ENCODE measurements at regions not wholly inside any gene's neighbourhood (a gene's known extent, or its start where the extent isn't known, plus 50 kb on each side); places are given as distances from the start of the nearest gene placed in this dataset.

- POLR2A ChIA-PET, result no interaction called here
- Mint-ChIP-seq H3K4me1 (peaks cover 0 to 9% (median 7%) of the 10 kb centered on the region in 4 donors), H3K9me3 (peaks cover 0 to 18% (median 4%) of the 10 kb centered on the region in 9 donors)
Measured at GRCh38 chr15:66924889-66925288, 140.5 kb upstream of the SMAD3 start.

GRCh38 chr15:66925721-66926120 is 139.7 kb upstream of the SMAD3 start:
- ATAC-seq (no peak), DNase-seq (no peak)
- H3K4me1 Mint-ChIP-seq, result peaks cover 0 to 9% (median 7%) of the 10 kb centered on the region in 4 donors
- no peak overlapping the region for H3K4me3 Mint-ChIP-seq
- no peak overlapping the region for H3K27ac Mint-ChIP-seq
- H3K27me3 Mint-ChIP-seq, result peaks cover 7 to 30% (median 25%) of the 10 kb centered on the region in 5 donors
- H3K36me3 Mint-ChIP-seq, result peaks cover 0 to 9% (median 6%) of the 10 kb centered on the region in 3 donors
- peaks cover 0 to 18% (median 4%) of the 10 kb centered on the region in 9 donors for H3K9me3 Mint-ChIP-seq
- POLR2A ChIA-PET, result no interaction called here

More at GRCh38 chr15:66924889-66925288, 140.5 kb upstream of the SMAD3 start:
- H3K36me3 Mint-ChIP-seq, result peaks cover 0 to 9% (median 6%) of the 10 kb centered on the region in 3 donors
- no peak overlapping the region for H3K27ac Mint-ChIP-seq
- peaks cover 7 to 30% (median 26%) of the 10 kb centered on the region in 5 donors for H3K27me3 Mint-ChIP-seq
- DNase-seq (no peak), ATAC-seq (no peak)
- no peak overlapping the region for H3K4me3 Mint-ChIP-seq

DNA sequence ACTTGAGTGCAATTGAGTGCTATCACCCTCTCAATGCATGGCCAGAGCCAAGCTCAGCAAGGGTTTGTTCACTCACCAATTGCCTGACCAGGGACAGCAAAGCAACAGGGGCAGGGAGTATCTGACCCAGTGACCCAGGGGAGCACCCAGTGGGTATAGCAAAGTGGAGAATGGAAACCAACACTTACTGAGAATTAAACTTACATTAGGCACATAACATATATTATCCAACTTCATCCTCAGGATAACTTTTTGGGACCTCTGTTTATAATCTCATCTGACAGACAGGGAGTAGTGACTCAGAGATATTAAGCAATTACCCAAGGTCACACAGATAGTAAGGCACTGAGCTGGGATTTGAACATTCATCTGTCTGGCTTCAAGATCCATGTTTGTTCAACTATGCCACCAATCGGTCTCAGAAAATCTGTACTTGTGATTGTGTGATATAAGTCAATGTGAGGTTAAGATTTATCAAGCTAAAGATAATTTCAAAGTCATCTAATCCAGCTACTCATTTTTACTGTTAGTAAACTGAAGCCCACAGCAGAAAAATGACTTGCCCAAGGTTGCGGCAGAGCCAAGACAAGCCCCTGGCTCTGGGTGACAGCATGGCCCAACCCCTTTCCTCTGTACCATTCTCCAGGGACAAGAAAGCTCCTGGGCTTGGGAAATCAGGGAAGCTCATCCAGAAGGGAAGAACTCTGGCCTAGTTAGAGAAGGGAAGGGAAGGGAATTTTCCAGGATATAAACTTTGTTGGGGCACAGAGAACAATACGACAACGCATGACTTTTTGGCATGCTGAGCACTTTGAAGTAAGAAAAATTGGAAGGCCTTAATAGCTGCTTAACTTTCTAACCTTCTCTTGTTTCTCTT is 138.0 kb upstream of the SMAD3 start:
- no peak overlapping the region for H3K27ac Mint-ChIP-seq
- POLR2A ChIA-PET, result no interaction called here
- peaks cover 7 to 31% (median 20%) of the 10 kb centered on the region in 5 donors for H3K27me3 Mint-ChIP-seq
- peaks cover 0 to 6% (median 4%) of the 10 kb centered on the region in 4 donors for H3K4me1 Mint-ChIP-seq
- peaks cover 0 to 9% (median 6%) of the 10 kb centered on the region in 3 donors for H3K36me3 Mint-ChIP-seq
- DNase-seq, result no peak
- peaks cover 0 to 18% (median 4%) of the 10 kb centered on the region in 9 donors for H3K9me3 Mint-ChIP-seq
- no peak overlapping the region for H3K4me3 Mint-ChIP-seq
- ATAC-seq, result no peak

DNA sequence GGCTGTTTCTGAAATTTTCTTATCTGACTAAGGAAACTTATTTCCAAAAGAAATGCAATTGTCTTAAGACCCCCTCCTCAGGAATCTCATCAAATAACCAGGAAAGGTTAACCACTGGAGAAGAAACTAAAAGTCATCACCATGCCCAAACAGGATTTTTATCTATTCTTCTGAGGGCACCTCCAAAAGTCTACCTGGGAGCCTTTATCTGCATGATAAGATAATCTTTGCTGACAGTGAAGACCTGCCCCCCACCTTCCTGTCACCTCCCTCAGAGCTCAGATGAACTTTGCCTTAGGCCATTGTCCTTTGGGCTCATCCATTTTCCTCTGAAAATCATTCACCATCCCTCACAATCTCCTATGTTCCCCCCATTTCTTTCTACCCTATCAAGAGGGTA is 137.3 kb upstream of the SMAD3 start:
- Mint-ChIP-seq H3K36me3 (peaks cover 0 to 6% (median 6%) of the 10 kb centered on the region in 3 donors), H3K27ac (no peak overlapping the region), H3K27me3 (peaks cover 8 to 29% (median 16%) of the 10 kb centered on the region in 5 donors), H3K4me1 (peaks cover 0 to 4% (median 4%) of the 10 kb centered on the region in 4 donors), H3K9me3 (peaks cover 0 to 11% (median under 1%) of the 10 kb centered on the region in 9 donors), H3K4me3 (no peak overlapping the region)
- DNase-seq (no peak), ATAC-seq (no peak)
- POLR2A ChIA-PET, result no interaction called here

DNA sequence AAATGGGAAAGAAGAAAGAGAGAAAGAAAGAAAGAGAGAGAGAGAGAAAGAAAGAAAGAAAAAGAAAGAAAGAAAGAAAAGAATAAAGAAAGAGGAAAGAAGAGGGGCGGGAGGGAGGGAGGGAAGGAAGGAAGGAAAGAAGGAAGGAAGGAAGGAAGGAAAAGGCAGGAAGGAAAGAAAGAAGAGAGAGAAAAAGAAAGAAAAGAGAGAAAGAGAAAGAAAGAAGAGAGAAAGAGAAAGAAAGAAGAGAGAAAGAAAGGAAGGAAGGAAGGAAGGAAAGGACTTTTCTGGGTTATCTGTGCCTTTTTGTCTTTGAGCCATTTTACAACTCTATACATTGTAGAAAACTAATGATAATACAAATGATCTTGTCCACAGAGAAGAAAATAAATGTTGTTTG is 136.6 kb upstream of the SMAD3 start:
- ATAC-seq, result no peak
- Mint-ChIP-seq H3K9me3 (peaks cover 0 to 9% (median 5%) of the 10 kb centered on the region in 9 donors), H3K4me1 (no peaks in the 10 kb centered on the region), H3K27me3 (peaks cover 4 to 24% (median 11%) of the 10 kb centered on the region in 5 donors), H3K27ac (no peak overlapping the region), H3K36me3 (peaks cover 0 to 4% (median 0%) of the 10 kb centered on the region in 3 donors), H3K4me3 (no peak overlapping the region)
- POLR2A ChIA-PET, result no interaction called here
- DNase-seq, result no peak

- POLR2A ChIA-PET, result interaction anchor here (0.6 kb wide), 1 partner anchor 234 kb away, joined by 3 read pairs; no protein-coding TSS in a partner anchor
- Mint-ChIP-seq H3K4me1 (no peaks in the 10 kb centered on the region), H3K9me3 (peaks cover 0 to 16% (median 5%) of the 10 kb centered on the region in 9 donors), H3K27me3 (peaks cover 0 to 23% (median 11%) of the 10 kb centered on the region in 5 donors), H3K36me3 (peaks cover 0 to 3% (median 0%) of the 10 kb centered on the region in 3 donors), H3K27ac (no peak overlapping the region), H3K4me3 (no peak overlapping the region)
- no peak for DNase-seq
- ATAC-seq, result no peak
Measured at GRCh38 chr15:66929843-66930402, 135.5 kb upstream of the SMAD3 start.

GRCh38 chr15:66931768-66932633 is 133.4 kb upstream of the SMAD3 start:
- peaks cover 5 to 27% (median 13%) of the 10 kb centered on the region in 5 donors for H3K27me3 Mint-ChIP-seq
- POLR2A ChIA-PET, result no interaction called here
- DNase-seq, result no peak

DNA sequence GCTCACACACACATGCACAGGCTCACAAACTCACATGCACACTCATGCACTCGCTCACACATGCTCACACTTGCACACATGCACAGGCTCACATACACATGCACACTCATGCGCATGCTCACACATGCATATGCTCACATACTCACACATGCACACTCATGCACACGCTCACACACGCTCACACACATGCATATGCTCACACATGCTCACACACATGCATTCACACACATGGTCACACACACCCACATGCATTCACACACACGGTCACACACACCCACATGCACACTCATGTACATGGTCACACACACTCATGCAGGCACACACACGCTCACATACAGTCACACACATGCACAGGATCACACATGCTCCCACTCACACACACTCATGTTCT is 132.8 kb upstream of the SMAD3 start:
- POLR2A ChIA-PET, result no interaction called here
- peaks cover 0 to 9% (median 5%) of the 10 kb centered on the region in 3 donors for H3K36me3 Mint-ChIP-seq

More at GRCh38 chr15:66931768-66932633, 133.4 kb upstream of the SMAD3 start:
- H3K36me3 Mint-ChIP-seq, result peaks cover 0 to 9% (median 3%) of the 10 kb centered on the region in 3 donors
- peaks cover 0 to 4% (median 0%) of the 10 kb centered on the region in 4 donors for H3K4me1 Mint-ChIP-seq
- no peak overlapping the region for H3K27ac Mint-ChIP-seq
- peaks cover 0 to 31% (median 10%) of the 10 kb centered on the region in 9 donors for H3K9me3 Mint-ChIP-seq
- ATAC-seq, result no peak
- H3K4me3 Mint-ChIP-seq, result no peak overlapping the region

DNA sequence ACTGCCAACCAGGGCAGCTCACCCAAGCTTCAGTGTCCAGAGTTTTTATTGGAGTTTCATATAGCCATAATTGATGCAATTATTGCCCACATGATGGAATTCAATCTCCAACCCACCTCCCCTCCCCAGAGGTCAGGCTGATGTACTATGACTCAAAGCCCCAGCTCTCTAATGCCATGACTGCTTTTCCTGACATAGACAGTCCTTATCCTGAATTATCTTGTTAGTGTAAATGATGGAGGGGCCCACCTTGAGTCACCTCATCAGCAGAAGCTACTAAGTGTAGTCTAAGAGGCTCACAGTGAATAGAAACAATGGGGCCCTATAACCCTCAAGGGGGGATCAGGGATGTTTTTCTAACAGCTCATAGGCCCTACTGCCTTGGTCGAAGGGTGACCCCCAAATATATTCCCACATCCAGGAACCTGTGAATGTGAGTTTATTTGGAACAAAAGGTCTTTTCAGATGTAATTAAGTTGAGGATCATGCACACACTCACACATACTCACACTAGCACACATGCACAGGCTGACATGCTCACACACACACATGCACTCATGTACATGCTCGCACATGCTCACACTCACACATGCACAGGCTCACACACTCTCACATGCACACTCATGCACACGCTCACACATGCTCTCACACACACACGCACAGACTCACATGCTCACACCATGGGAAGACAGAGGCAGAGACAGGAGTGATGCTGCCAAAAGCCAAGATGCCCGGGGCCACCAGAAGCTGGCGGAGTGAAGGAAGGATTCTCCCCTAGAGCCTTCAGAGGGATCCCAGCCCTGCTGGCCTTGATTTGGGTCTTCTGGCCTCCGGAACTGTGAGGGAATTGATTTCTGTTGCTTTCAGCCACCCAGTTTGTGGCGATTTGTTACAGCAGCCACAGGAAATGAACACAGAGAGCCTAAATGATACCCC is 131.2 kb upstream of the SMAD3 start:
- DNase-seq, result no peak
- H3K9me3 Mint-ChIP-seq, result peaks cover 0 to 42% (median 10%) of the 10 kb centered on the region in 9 donors
- no peak overlapping the region for H3K27ac Mint-ChIP-seq
- H3K4me3 Mint-ChIP-seq, result no peak overlapping the region
- H3K36me3 Mint-ChIP-seq, result peaks cover 0 to 9% (median 9%) of the 10 kb centered on the region in 3 donors
- H3K4me1 Mint-ChIP-seq, result peaks cover 0 to 4% (median 0%) of the 10 kb centered on the region in 4 donors
- peaks cover 4 to 27% (median 5%) of the 10 kb centered on the region in 5 donors for H3K27me3 Mint-ChIP-seq
- POLR2A ChIA-PET, result no interaction called here
- ATAC-seq, result no peak

More for the DNA sequence above, 132.8 kb upstream of the SMAD3 start:
- no peak for ATAC-seq
- Mint-ChIP-seq H3K4me3 (no peak overlapping the region), H3K4me1 (peaks cover 0 to 4% (median 0%) of the 10 kb centered on the region in 4 donors), H3K27ac (no peak overlapping the region), H3K9me3 (peaks cover 0 to 37% (median 10%) of the 10 kb centered on the region in 9 donors), H3K27me3 (peaks cover 4 to 27% (median 9%) of the 10 kb centered on the region in 5 donors)
- DNase-seq, result no peak

- peaks cover 4 to 27% (median 5%) of the 10 kb centered on the region in 5 donors for H3K27me3 Mint-ChIP-seq
- ATAC-seq (no peak), DNase-seq (no peak)
- POLR2A ChIA-PET, result no interaction called here
- H3K27ac Mint-ChIP-seq, result no peak overlapping the region
- H3K4me3 Mint-ChIP-seq, result no peak overlapping the region
- H3K36me3 Mint-ChIP-seq, result peaks cover 0 to 9% (median 9%) of the 10 kb centered on the region in 3 donors
- peaks cover 0 to 42% (median 10%) of the 10 kb centered on the region in 9 donors for H3K9me3 Mint-ChIP-seq
- H3K4me1 Mint-ChIP-seq, result peaks cover 0 to 4% (median 0%) of the 10 kb centered on the region in 4 donors
Measured at GRCh38 chr15:66934868-66935520, 130.4 kb upstream of the SMAD3 start.

GRCh38 chr15:66935688-66936087 is 129.7 kb upstream of the SMAD3 start:
- Mint-ChIP-seq H3K27ac (peak overlapping the region in 2 of 10 donors; percentile 25 to 35), H3K36me3 (peaks cover 0 to 9% (median 9%) of the 10 kb centered on the region in 3 donors), H3K27me3 (peaks cover 4 to 27% (median 5%) of the 10 kb centered on the region in 5 donors), H3K4me3 (no peak overlapping the region), H3K4me1 (peaks cover 0 to 4% (median 0%) of the 10 kb centered on the region in 4 donors), H3K9me3 (peaks cover 0 to 42% (median 10%) of the 10 kb centered on the region in 9 donors)
- POLR2A ChIA-PET, result no interaction called here
- ATAC-seq (no peak), DNase-seq (no peak)

Data from naive thymus-derived CD8-positive, alpha-beta T cell (primary cell).